H9 (cell line): ENCODE measurements at regions not wholly inside any gene's neighbourhood (a gene's known extent, or its start where the extent isn't known, plus 50 kb on each side); places are given as distances from the start of the nearest gene placed in this dataset.

Experiments used
- DNase-seq: peaks from one replicate; pipeline ENCODE4 v3.0.0-alpha.2; 2017
- H2AFZ ChIP-seq: one replicate; pipeline ENCODE4 v1.6.1; 2013; ENCODE audit warnings: mild to moderate bottlenecking, low read length, control low read depth, moderate library complexity
- H2AK5ac ChIP-seq: 2 replicates; pipeline ENCODE4 v1.6.1; 2013; ENCODE audit warnings: low read length, control low read depth, mixed read lengths; ENCODE audit not compliant: insufficient read length
- H2BK120ac ChIP-seq: one replicate; pipeline ENCODE4 v1.6.1; 2013; ENCODE audit warnings: low read depth, mild to moderate bottlenecking, low read length, control low read depth, inconsistent platforms; ENCODE audit not compliant: poor library complexity, severe bottlenecking
- H2BK12ac ChIP-seq: 2 replicates; pipeline ENCODE4 v1.6.1; 2013; ENCODE audit warnings: low read length, control low read depth, mixed read lengths, low read depth; ENCODE audit not compliant: insufficient read length
- H2BK15ac ChIP-seq: 2 replicates; pipeline ENCODE4 v1.6.1; 2013; ENCODE audit warnings: low read depth, low read length, control low read depth
- H2BK20ac ChIP-seq: one replicate; pipeline ENCODE4 v1.6.1; 2013; ENCODE audit warnings: low read depth, mild to moderate bottlenecking, low read length, control low read depth, inconsistent platforms; ENCODE audit not compliant: poor library complexity, severe bottlenecking
- H2BK5ac ChIP-seq: 2 replicates; pipeline ENCODE4 v1.6.1; 2013; ENCODE audit warnings: low read length, control low read depth, mixed read lengths; ENCODE audit not compliant: insufficient read length
- H3K14ac ChIP-seq: 2 replicates; pipeline ENCODE4 v1.6.1; 2013; ENCODE audit warnings: low read length, control low read depth; ENCODE audit not compliant: insufficient read depth
- H3K18ac ChIP-seq: 2 replicates; pipeline ENCODE4 v1.6.1; 2013; ENCODE audit warnings: low read depth, mild to moderate bottlenecking, mixed read lengths, low read length, control low read depth; ENCODE audit not compliant: insufficient read length
- H3K23ac ChIP-seq: 2 replicates; pipeline ENCODE4 v1.6.1; 2013; ENCODE audit warnings: low read length, control low read depth, mixed read lengths, low read depth; ENCODE audit not compliant: insufficient read length
- H3K23me2 ChIP-seq: 2 replicates; pipeline ENCODE4 v1.6.1; 2013; ENCODE audit warnings: low read depth, mild to moderate bottlenecking, mixed read lengths, low read length, control low read depth; ENCODE audit not compliant: insufficient read length, poor library complexity, severe bottlenecking
- H3K27ac ChIP-seq: 2 replicates; pipeline ENCODE4 v1.5.1; 2013; ENCODE audit warnings: low read length, control low read depth, mixed read lengths, low read depth; ENCODE audit not compliant: insufficient read length
- H3K27me3 ChIP-seq: 2 replicates; pipeline ENCODE4 v1.6.1; 2013; ENCODE audit warnings: low read length, control low read depth, inconsistent platforms; ENCODE audit not compliant: insufficient read depth
- H3K4ac ChIP-seq: 2 replicates; pipeline ENCODE4 v1.6.1; 2013; ENCODE audit warnings: low read depth, mild to moderate bottlenecking, control low read depth, inconsistent platforms, low read length, moderate library complexity
- H3K4me1 ChIP-seq: 2 replicates; pipeline ENCODE4 v1.6.1; 2013; ENCODE audit warnings: low read length, control low read depth, inconsistent platforms; ENCODE audit not compliant: insufficient read depth
- H3K4me2 ChIP-seq: 2 replicates; pipeline ENCODE4 v1.6.1; 2013; ENCODE audit warnings: low read length, control low read depth, mixed read lengths; ENCODE audit not compliant: insufficient read length, insufficient read depth
- H3K56ac ChIP-seq: 2 replicates; pipeline ENCODE4 v1.6.1; 2013; ENCODE audit warnings: low read depth, mild to moderate bottlenecking, mixed read lengths, low read length, control low read depth; ENCODE audit not compliant: insufficient read length
- H3K79me1 ChIP-seq: 2 replicates; pipeline ENCODE4 v1.6.1; 2013; ENCODE audit warnings: low read depth, mild to moderate bottlenecking, moderate library complexity, low read length, control low read depth, inconsistent platforms; ENCODE audit not compliant: insufficient read depth, poor library complexity, severe bottlenecking
- H3K79me2 ChIP-seq: 2 replicates; pipeline ENCODE4 v1.6.1; 2013; ENCODE audit warnings: low read length, control low read depth, inconsistent platforms; ENCODE audit not compliant: insufficient read depth
- H3K9ac ChIP-seq: 2 replicates; pipeline ENCODE4 v1.6.1; 2013; ENCODE audit warnings: low read length, control low read depth, mixed read lengths; ENCODE audit not compliant: insufficient read length; ENCODE audit errors: extremely low read depth
- H3K9me3 ChIP-seq: one replicate; pipeline ENCODE4 v1.6.1; 2013; ENCODE audit warnings: low read depth, low read length, inconsistent platforms; ENCODE audit not compliant: control insufficient read depth
- H3T11ph ChIP-seq: one replicate; pipeline ENCODE4 v1.6.1; 2013; ENCODE audit warnings: mild to moderate bottlenecking, low read length, control low read depth, inconsistent platforms
- H4K20me1 ChIP-seq: one replicate; pipeline ENCODE4 v1.6.1; 2013; ENCODE audit not compliant: control insufficient read depth, insufficient read length, insufficient read depth
- H4K5ac ChIP-seq: 2 replicates; pipeline ENCODE4 v1.6.1; 2013; ENCODE audit warnings: low read depth, mild to moderate bottlenecking, mixed read lengths, low read length, control low read depth; ENCODE audit not compliant: insufficient read length
- H4K8ac ChIP-seq: replicated peaks from 2 replicates; pipeline ENCODE4 v1.6.1; 2013; ENCODE audit warnings: low read length, control low read depth, mixed read lengths, low read depth; ENCODE audit not compliant: insufficient read length
- H4K91ac ChIP-seq: 2 replicates; pipeline ENCODE4 v1.6.1; 2013; ENCODE audit warnings: low read depth, mild to moderate bottlenecking, moderate library complexity, mixed read lengths, low read length, control low read depth; ENCODE audit not compliant: insufficient read length
- H3K27ac Mint-ChIP-seq, 3 experiments: 2 replicates in 2 of 3; 3 replicates in 1 of 3; pipeline ENCODE4 v1.8.0; 2020 to 2021; ENCODE audit warnings: mixed read lengths in 3 of 3, mild to moderate bottlenecking in 1 of 3, moderate library complexity in 1 of 3
- H3K27me3 Mint-ChIP-seq: 2 replicates; pipeline ENCODE4 v1.8.0; 2021; ENCODE audit warnings: low read depth, mild to moderate bottlenecking, moderate library complexity, mixed read lengths
- H3K36me3 Mint-ChIP-seq, 3 experiments: 2 replicates in 2 of 3; 3 replicates in 1 of 3; pipeline ENCODE4 v1.8.0; 2020 to 2021; ENCODE audit warnings: low read depth in 3 of 3, mixed read lengths in 3 of 3; ENCODE audit not compliant: insufficient read depth in 1 of 3
- H3K4me1 Mint-ChIP-seq, 2 experiments: 2 replicates each; pipeline ENCODE4 v1.8.0; 2020; ENCODE audit warnings: mixed read lengths in 2 of 2
- H3K4me3 Mint-ChIP-seq, 2 experiments: 2 replicates in 1 of 2; 3 replicates in 1 of 2; pipeline ENCODE4 v1.8.0; 2020 to 2021; ENCODE audit warnings: mild to moderate bottlenecking in 2 of 2, mixed read lengths in 2 of 2, moderate library complexity in 1 of 2
- H3K9me3 Mint-ChIP-seq, 2 experiments: 2 replicates in 1 of 2; 3 replicates in 1 of 2; pipeline ENCODE4 v1.8.0; 2020; ENCODE audit warnings: mild to moderate bottlenecking in 2 of 2, mixed read lengths in 2 of 2, moderate library complexity in 1 of 2
- CTCF ChIP-seq: fragments of 200-600 bp; sonication (generic); conservative IDR thresholded peaks from 3 replicates; pipeline ENCODE4 v1.8.0; 2021; ENCODE audit warnings: antibody characterized with exemption, mild to moderate bottlenecking
- WGBS: extraction: QIAGEN DNeasy Blood & Tissue Kit; methylation state at CpG from one replicate; pipeline ENCODE4 v1.1.7; 2013; ENCODE audit warnings: missing lambda C conversion rate, low lambda C conversion rate, mixed read lengths; ENCODE audit not compliant: insufficient read length; ENCODE audit errors: extremely low coverage; 5-methylcytosine and 5-hydroxymethylcytosine counted together

- TF ChIP-seq CTCF, result no peak
- Histone ChIP-seq H3K18ac (no peak overlapping the region), H3T11ph (no peak overlapping the region), H3K27ac (no peak overlapping the region), H2BK20ac (no peak overlapping the region), H3K4ac (no peak overlapping the region), H4K8ac (no peak overlapping the region), H3K4me2 (no peak overlapping the region), H3K9me3 (no peaks in the 10 kb centered on the region), H2AFZ (no peak overlapping the region), H3K9ac (no peak overlapping the region), H2BK120ac (no peak overlapping the region), H3K27me3 (no peaks in the 10 kb centered on the region), H3K56ac (no peak overlapping the region), H3K23me2 (no peaks in the 10 kb centered on the region), H2AK5ac (no peak overlapping the region), H2BK12ac (no peak overlapping the region), H4K5ac (no peak overlapping the region), H3K4me1 (no peaks in the 10 kb centered on the region), H2BK5ac (no peak overlapping the region), H4K20me1 (no peaks in the 10 kb centered on the region), H3K79me1 (no peaks in the 10 kb centered on the region), H3K14ac (no peak overlapping the region), H3K23ac (no peak overlapping the region), H4K91ac (no peak overlapping the region), H3K79me2 (no peaks in the 10 kb centered on the region), H2BK15ac (no peak overlapping the region)
- no peak overlapping the region for H3K27ac Mint-ChIP-seq
- no CpG with 5 or more reads among the region's 5 CpGs for WGBS
- H3K4me1 Mint-ChIP-seq, result peaks cover 10 to 21% of the 10 kb centered on the region in 2 experiments
- no peak overlapping the region for H3K4me3 Mint-ChIP-seq
- no peaks in the 10 kb centered on the region for H3K27me3 Mint-ChIP-seq
- no peaks in the 10 kb centered on the region for H3K36me3 Mint-ChIP-seq
- no peaks in the 10 kb centered on the region for H3K9me3 Mint-ChIP-seq
- no peak for DNase-seq
Observed at GRCh38 chr14:55741240-55741639, 161.2 kb downstream of the KTN1 start.
